HG03354 (cell line): ENCODE measurements at regions not wholly inside any gene's neighbourhood (a gene's known extent, or its start where the extent isn't known, plus 50 kb on each side); places are given as distances from the start of the nearest gene placed in this dataset.

ENCODE experiments used
- ATAC-seq: cut with Tn5 transposase; IDR thresholded peaks from one replicate; pipeline ENCODE4 v1.9.1; 2021; ENCODE audit warnings: mild to moderate bottlenecking; ENCODE audit not compliant: unreplicated experiment, poor library complexity, severe bottlenecking

DNA sequence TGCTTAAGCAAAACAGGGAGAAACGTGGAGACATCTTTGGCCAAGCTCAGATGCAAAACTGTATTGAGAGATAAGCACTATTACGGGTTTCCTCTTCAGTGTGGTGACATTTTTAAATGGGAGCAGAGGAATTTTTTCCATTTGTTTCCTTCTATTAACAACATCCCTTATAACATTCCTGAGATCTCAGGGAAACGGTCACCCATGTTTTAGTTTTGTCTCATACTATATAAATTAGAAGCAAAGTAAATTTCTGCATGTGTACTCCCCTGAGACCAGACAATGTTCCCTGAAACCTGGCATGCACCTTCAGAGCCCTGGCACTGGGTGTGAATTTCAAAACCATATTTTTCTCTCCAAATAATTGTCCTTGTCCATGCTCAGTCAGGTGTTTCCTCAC is 57.6 kb upstream of the RNF152 start:
- no peak for ATAC-seq

DNA sequence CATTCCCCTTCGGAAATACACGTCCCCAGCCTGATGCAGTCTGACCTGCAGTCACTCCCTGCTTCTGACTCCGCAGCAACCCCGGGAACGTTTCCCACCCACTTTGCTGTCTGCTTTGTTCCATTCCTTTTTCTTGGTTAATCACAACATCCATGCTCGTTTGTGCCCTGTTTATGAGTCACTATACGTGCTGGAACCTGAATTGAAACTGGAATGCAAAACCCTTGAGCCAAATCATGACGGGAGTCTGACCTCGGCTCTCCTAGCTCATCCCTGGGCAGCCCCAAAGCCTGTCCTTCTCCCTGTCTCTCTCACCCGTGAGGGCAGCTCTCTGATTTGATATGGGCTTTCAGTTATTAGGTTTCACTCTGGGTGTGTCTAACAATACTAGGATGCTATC is 57.1 kb upstream of the RNF152 start:
- no peak for ATAC-seq

DNA sequence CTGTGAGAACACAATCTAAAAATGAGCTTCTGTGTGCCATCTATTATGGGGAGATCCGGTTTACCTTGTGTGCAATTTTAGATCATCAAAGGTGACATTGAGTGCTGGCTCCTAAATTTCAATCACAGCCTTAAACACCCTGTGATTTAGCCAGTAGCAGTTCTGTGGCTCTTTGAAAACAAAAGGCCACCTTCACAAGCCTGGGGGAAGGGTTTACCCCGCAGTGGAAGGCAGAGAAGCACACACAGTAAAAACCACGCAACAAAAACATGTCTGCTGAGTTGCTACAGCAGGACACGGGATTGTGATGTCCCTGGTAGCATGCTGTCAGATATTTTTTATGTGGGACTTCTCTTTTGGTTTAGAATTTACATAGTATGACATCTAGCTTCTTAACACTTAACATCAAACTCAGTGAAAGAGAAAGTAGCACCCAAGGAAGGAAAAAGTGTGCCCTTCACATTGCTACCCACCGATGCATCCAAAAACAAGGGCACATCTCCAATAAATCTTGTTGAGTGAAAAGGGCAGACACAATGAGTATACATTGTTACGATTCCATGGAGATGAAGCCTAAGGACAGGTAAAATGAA is 56.1 kb upstream of the RNF152 start:
- ATAC-seq, result no peak

DNA sequence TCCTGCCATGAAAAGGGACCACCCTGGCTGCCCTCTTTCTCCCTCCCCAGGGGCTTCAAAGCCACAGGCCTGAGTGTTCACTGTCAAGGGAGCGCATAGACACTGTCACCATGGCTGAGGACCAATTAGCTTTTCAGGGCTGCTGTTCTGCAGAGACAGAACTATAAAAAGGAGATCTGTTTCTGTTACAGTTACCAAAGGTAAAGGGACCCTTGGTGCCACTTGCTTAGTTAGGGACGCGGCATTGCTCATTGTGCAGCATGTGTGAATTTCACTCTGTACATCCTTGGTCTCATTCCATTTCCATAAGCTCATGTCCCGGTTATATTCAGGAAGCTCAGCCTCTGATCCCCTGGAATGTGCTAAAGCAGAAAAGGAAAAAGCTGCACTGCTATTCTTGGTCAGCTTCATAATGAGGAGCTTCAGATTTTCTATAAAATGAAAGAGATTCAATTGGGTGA is 55.5 kb upstream of the RNF152 start:
- ATAC-seq, result no peak

DNA sequence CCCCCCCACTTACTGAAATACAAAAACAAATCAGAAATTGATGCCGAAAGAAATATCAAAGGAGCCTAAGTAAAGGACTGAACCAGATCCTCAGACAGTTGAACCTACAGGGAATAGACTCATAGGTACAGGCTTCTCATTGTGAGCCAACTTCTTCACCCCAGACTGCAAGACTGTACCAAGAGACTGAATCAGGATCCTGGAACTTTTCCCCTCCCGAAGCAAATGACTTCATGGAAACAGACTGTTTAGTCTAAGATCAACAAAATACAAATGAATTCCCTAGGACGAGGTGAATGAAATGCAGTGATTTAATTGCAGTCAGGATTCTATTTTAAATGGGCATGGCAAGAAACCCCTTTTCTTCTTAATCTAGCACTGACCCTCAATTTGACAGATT is 53.6 kb upstream of the RNF152 start:
- ATAC-seq, result no peak

DNA sequence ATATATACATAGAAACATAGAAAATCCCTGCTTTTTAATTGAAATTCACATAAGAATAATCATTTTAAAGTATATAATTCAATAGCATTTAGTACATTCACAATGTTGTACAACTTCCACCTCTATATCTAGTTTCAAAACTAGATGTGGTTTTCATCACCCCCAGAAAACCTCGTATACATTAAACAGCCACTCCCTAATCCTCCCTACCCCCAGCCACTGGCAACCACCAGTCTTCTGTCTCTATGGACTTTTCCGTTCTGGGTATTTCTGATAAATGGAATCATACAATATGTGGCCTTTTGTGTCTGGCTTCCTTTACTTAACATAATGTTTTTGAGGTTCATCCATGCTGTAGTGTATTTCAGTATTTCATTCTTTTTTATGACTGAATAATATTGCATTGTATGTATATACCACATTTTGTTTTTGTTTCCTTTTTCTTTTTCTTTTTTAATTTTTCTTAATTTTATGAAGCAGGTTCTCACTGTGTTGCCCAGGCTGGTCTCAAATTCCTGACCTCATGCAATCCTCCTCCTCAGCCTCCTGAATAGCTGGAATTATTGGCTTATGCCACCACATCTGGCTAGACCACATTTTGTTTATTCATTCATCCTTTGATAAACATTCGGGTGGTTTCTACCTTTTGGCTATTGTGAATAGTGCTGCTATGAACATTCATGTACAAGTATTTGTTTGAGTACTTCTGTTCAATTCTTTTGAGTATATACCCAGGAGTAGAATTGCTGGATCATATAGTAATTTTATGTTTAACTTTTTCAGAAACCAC is 50.6 kb upstream of the RNF152 start:
- no peak for ATAC-seq
